ENCODE measurements at regions not wholly inside any gene's neighbourhood (a gene's known extent, or its start where the extent isn't known, plus 50 kb on each side); places are given as distances from the start of the nearest gene placed in this dataset.
"Not testable (repeated sequence)": the region's sequence is repeated elsewhere in the genome, so short reads cannot be mapped to it uniquely, and the experiment has no call there.

DNA sequence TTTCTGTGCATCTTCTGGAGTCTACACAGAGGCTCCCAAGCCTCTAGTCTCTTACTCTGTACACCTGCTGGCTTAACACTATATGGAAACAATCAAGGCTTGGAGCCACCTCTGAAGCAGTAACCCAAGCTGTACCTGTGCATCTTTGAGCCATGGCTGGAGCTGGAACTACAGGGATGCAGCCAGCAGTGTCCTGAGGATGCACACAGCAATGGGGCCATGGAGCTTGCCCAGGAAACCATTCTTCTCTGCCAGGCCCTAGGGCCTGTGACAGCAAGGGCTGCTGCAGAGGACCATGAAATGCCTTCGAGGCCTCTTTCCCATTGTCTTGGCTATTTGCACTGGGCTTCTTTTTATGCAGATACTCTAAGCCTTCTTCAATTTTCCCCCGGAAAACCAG, 332.1 kb downstream of the FOXD4L4 start:
- H3K4me3 ChIP-seq; H4K20me1 ChIP-seq (ENCODE audit: control insufficient read depth, insufficient read depth); in situ Hi-C loops (cut with MboI); H3K9me3 ChIP-seq (replicated peaks; ENCODE audit: control insufficient read depth, insufficient read depth, low read length); H3K36me3 ChIP-seq (ENCODE audit: control insufficient read depth in 2 of 2, insufficient read depth in 2 of 2, low read length in 1 of 2); H3K27me3 ChIP-seq (replicated peaks in 1 of 2; ENCODE audit: control insufficient read depth in 2 of 2, insufficient read depth in 2 of 2, low read length in 1 of 2); DNase-seq (ENCODE audit: low read depth, low spot score); H3K79me2 ChIP-seq (ENCODE audit: control insufficient read depth, insufficient read depth, low read length); POLR2A ChIA-PET; H2AFZ ChIP-seq (ENCODE audit: control insufficient read depth, low read depth, low read length); SMC1A ChIA-PET (ENCODE audit: uncharacterized antibody, unreplicated experiment); H3K9ac ChIP-seq (ENCODE audit: control insufficient read depth, insufficient read depth, low read length); FAIRE-seq; ATAC-seq; CTCF ChIA-PET; H3K4me1 ChIP-seq (ENCODE audit: control insufficient read depth, insufficient read depth, low read length); intact Hi-C loops (cut with micrococcal nuclease; ENCODE audit: unreplicated experiment); RAD21 ChIA-PET (ENCODE audit: unreplicated experiment); H3K27ac ChIP-seq (ENCODE audit: control insufficient read depth, insufficient read depth); H3K4me2 ChIP-seq (ENCODE audit: control insufficient read depth, insufficient read depth); BruUV-seq (replicated peaks): not testable (repeated sequence)
- WGBS (ENCODE audit: insufficient coverage, insufficient replicate concordance, low lambda C conversion rate, missing lambda C conversion rate), result 0% methylated on average over 1 of the region's 2 CpGs

DNA sequence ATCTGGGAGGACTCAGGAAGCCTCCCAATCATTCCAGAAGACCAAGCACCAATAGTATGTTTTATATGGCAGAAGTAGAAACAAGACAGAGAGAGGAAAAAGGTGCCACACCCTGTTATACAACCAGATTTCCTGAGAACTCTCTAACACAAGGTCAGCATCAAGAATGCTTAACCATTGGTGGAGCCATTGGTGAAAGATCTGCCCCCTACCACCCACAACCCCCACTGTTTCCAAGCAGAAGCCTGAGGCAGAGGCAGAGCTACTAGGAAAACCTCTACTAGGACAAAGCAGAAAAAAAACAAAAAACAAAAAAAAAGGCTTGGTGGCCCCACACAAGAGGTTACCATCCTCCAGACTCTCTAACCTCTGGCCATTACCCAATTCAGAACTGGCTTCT, 336.2 kb downstream of the FOXD4L4 start:
- H3K36me3 ChIP-seq (ENCODE audit: control insufficient read depth in 2 of 2, insufficient read depth in 2 of 2, low read length in 1 of 2); BruUV-seq (replicated peaks); intact Hi-C loops (cut with micrococcal nuclease; ENCODE audit: unreplicated experiment); H3K79me2 ChIP-seq (ENCODE audit: control insufficient read depth, insufficient read depth, low read length); H3K4me2 ChIP-seq (ENCODE audit: control insufficient read depth, insufficient read depth); H4K20me1 ChIP-seq (ENCODE audit: control insufficient read depth, insufficient read depth); H3K4me3 ChIP-seq; RAD21 ChIA-PET (ENCODE audit: unreplicated experiment); H3K9me3 ChIP-seq (replicated peaks; ENCODE audit: control insufficient read depth, insufficient read depth, low read length); DNase-seq (ENCODE audit: low read depth, low spot score); H2AFZ ChIP-seq (ENCODE audit: control insufficient read depth, low read depth, low read length); H3K9ac ChIP-seq (ENCODE audit: control insufficient read depth, insufficient read depth, low read length); H3K27me3 ChIP-seq (replicated peaks in 1 of 2; ENCODE audit: control insufficient read depth in 2 of 2, insufficient read depth in 2 of 2, low read length in 1 of 2); CTCF ChIA-PET; H3K27ac ChIP-seq (ENCODE audit: control insufficient read depth, insufficient read depth); FAIRE-seq; POLR2A ChIA-PET; SMC1A ChIA-PET (ENCODE audit: uncharacterized antibody, unreplicated experiment); ATAC-seq; in situ Hi-C loops (cut with MboI); H3K4me1 ChIP-seq (ENCODE audit: control insufficient read depth, insufficient read depth, low read length): not testable (repeated sequence)

DNA sequence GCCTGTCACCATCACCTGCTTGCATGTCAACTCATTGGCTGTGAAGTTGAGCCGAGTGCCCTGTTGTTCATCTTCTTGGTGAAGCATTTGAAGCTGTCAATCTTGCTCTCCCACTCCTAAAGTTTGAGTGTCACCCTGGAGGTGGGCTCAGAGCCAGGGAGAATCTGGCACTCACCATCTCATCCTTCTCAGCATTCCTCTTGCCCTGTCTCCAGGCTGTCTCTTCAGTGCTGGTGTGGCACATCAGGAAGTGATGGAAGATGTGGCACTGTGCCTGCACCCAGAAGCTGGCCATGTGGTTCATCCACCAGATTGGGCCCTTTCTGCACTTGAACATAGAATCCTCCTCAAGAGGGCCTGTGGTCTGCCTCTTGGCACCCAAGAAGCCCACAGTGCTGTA, 345.9 kb downstream of the FOXD4L4 start:
- H3K4me1 ChIP-seq (ENCODE audit: control insufficient read depth, insufficient read depth, low read length); H3K27me3 ChIP-seq (replicated peaks in 1 of 2; ENCODE audit: control insufficient read depth in 2 of 2, insufficient read depth in 2 of 2, low read length in 1 of 2); H3K27ac ChIP-seq (ENCODE audit: control insufficient read depth, insufficient read depth); H3K4me2 ChIP-seq (ENCODE audit: control insufficient read depth, insufficient read depth); H2AFZ ChIP-seq (ENCODE audit: control insufficient read depth, low read depth, low read length); ATAC-seq; BruUV-seq (replicated peaks); in situ Hi-C loops (cut with MboI); H3K9me3 ChIP-seq (replicated peaks; ENCODE audit: control insufficient read depth, insufficient read depth, low read length); CTCF ChIA-PET; H3K4me3 ChIP-seq; H3K79me2 ChIP-seq (ENCODE audit: control insufficient read depth, insufficient read depth, low read length); RAD21 ChIA-PET (ENCODE audit: unreplicated experiment); H3K36me3 ChIP-seq (ENCODE audit: control insufficient read depth in 2 of 2, insufficient read depth in 2 of 2, low read length in 1 of 2); H4K20me1 ChIP-seq (ENCODE audit: control insufficient read depth, insufficient read depth); H3K9ac ChIP-seq (ENCODE audit: control insufficient read depth, insufficient read depth, low read length); FAIRE-seq; POLR2A ChIA-PET; DNase-seq (ENCODE audit: low read depth, low spot score); SMC1A ChIA-PET (ENCODE audit: uncharacterized antibody, unreplicated experiment); intact Hi-C loops (cut with micrococcal nuclease; ENCODE audit: unreplicated experiment): not testable (repeated sequence)
- WGBS (ENCODE audit: insufficient coverage, insufficient replicate concordance, low lambda C conversion rate, missing lambda C conversion rate), result no CpG with 5 or more reads among the region's 1 CpG

All from GM12878 (cell line).